ENCODE measurements at regions not wholly inside any gene's neighbourhood (a gene's known extent, or its start where the extent isn't known, plus 50 kb on each side); places are given as distances from the start of the nearest gene placed in this dataset.

- Histone ChIP-seq H3K27me3 (no peaks in the 10 kb centered on the region), H3K4me3 (no peak overlapping the region), H3K4me1 (no peaks in the 10 kb centered on the region), H3K27ac (no peak overlapping the region), H3K36me3 (ENCODE audit: low read depth, missing control alignments) (no peaks in the 10 kb centered on the region), H3K9me3 (no peaks in the 10 kb centered on the region)
- 83 to 100% methylated on average over 1 of the region's 1 CpG for WGBS, 2 donors
- no peak for TF ChIP-seq CTCF (IDR thresholded peaks at IDR 0.05)
- TF ChIP-seq POLR2A (IDR thresholded peaks at IDR 0.05): no peak
- intact Hi-C loops (cut with DNase I; ENCODE audit: low total_unique reads): no loop called here
- DNase-seq: no peak
Observed at GRCh38 chrX:69046996-69047490, 118.2 kb downstream of the PJA1 start.

- Histone ChIP-seq H3K27me3 (no peaks in the 10 kb centered on the region), H3K4me3 (no peak overlapping the region), H3K4me1 (no peaks in the 10 kb centered on the region), H3K9me3 (no peaks in the 10 kb centered on the region), H3K27ac (no peak overlapping the region), H3K36me3 (ENCODE audit: low read depth, missing control alignments) (no peaks in the 10 kb centered on the region)
- intact Hi-C loops (cut with DNase I; ENCODE audit: low total_unique reads): no loop called here
- 92 to 97% methylated on average over 2 of the region's 2 CpGs for WGBS, 2 donors
- TF ChIP-seq POLR2A (IDR thresholded peaks at IDR 0.05) (no peak), CTCF (IDR thresholded peaks at IDR 0.05) (no peak)
- DNase-seq: no peak
Observed at GRCh38 chrX:69045616-69046345, 119.5 kb downstream of the PJA1 start.

- Histone ChIP-seq H3K4me3 (no peak overlapping the region), H3K27ac (no peak overlapping the region), H3K27me3 (no peaks in the 10 kb centered on the region), H3K4me1 (no peaks in the 10 kb centered on the region), H3K36me3 (ENCODE audit: low read depth, missing control alignments) (no peaks in the 10 kb centered on the region), H3K9me3 (no peaks in the 10 kb centered on the region)
- 97 to 100% methylated on average over 1 of the region's 1 CpG for WGBS, 2 donors
- intact Hi-C loops (cut with DNase I; ENCODE audit: low total_unique reads): no loop called here
- DNase-seq: no peak
- TF ChIP-seq CTCF (IDR thresholded peaks at IDR 0.05) (no peak), POLR2A (IDR thresholded peaks at IDR 0.05) (no peak)
Observed at GRCh38 chrX:69038816-69039215, 126.4 kb downstream of the PJA1 start.

- Histone ChIP-seq H3K4me3 (no peak overlapping the region), H3K27me3 (no peaks in the 10 kb centered on the region), H3K36me3 (ENCODE audit: low read depth, missing control alignments) (no peaks in the 10 kb centered on the region), H3K4me1 (no peaks in the 10 kb centered on the region), H3K27ac (no peak overlapping the region), H3K9me3 (no peaks in the 10 kb centered on the region)
- 86 to 92% methylated on average over 6 of the region's 6 CpGs for WGBS, 2 donors
- no peak for DNase-seq
- intact Hi-C loops (cut with DNase I; ENCODE audit: low total_unique reads): no loop called here
- TF ChIP-seq POLR2A (IDR thresholded peaks at IDR 0.05) (no peak), CTCF (IDR thresholded peaks at IDR 0.05) (no peak)
Observed at GRCh38 chrX:69038188-69038587, 127.1 kb downstream of the PJA1 start.

- Histone ChIP-seq H3K36me3 (ENCODE audit: low read depth, missing control alignments) (no peaks in the 10 kb centered on the region), H3K4me3 (no peak overlapping the region), H3K9me3 (no peaks in the 10 kb centered on the region), H3K27ac (no peak overlapping the region), H3K27me3 (no peaks in the 10 kb centered on the region), H3K4me1 (no peaks in the 10 kb centered on the region)
- no peak for DNase-seq
- WGBS, 2 donors: 100% methylated on average over 3 of the region's 3 CpGs
- intact Hi-C loops (cut with DNase I; ENCODE audit: low total_unique reads): no loop called here
- TF ChIP-seq CTCF (IDR thresholded peaks at IDR 0.05) (no peak), POLR2A (IDR thresholded peaks at IDR 0.05) (no peak)
Observed at GRCh38 chrX:69037786-69038185, 127.5 kb downstream of the PJA1 start.

Data from testis (tissue), 2 donors.